Karpas-422 (cell line): ENCODE measurements at regions not wholly inside any gene's neighbourhood (a gene's known extent, or its start where the extent isn't known, plus 50 kb on each side); places are given as distances from the start of the nearest gene placed in this dataset.

ENCODE experiments used
- DNase-seq: peaks from one replicate; pipeline ENCODE4 v3.0.0-alpha.2; 2015
- H2AFZ ChIP-seq: fragments of 200-600 bp; sonication (generic); 2 replicates; pipeline ENCODE4 v1.6.1; 2014; ENCODE audit warnings: antibody characterized with exemption, low read length, mixed read lengths
- H3K27ac ChIP-seq: fragments of 200-600 bp; sonication (generic); 2 replicates; pipeline ENCODE4 v1.5.1; 2014; ENCODE audit warnings: mild to moderate bottlenecking, low read length, moderate library complexity
- H3K27me3 ChIP-seq: fragments of 200-600 bp; sonication (generic); 2 replicates; pipeline ENCODE4 v1.6.1; 2014; ENCODE audit warnings: low read length, mixed read lengths
- H3K36me3 ChIP-seq: fragments of 200-600 bp; sonication (generic); 2 replicates; pipeline ENCODE4 v1.6.1; 2014; ENCODE audit warnings: low read length, mixed read lengths; ENCODE audit not compliant: insufficient read depth
- H3K4me1 ChIP-seq: fragments of 200-600 bp; sonication (generic); 2 replicates; pipeline ENCODE4 v1.6.1; 2014; ENCODE audit warnings: mild to moderate bottlenecking, low read length, mixed read lengths
- H3K4me2 ChIP-seq: fragments of 200-600 bp; sonication (generic); 2 replicates; pipeline ENCODE4 v1.6.1; 2014; ENCODE audit warnings: low read length, low read depth, mild to moderate bottlenecking; ENCODE audit not compliant: poor library complexity, severe bottlenecking
- H3K4me3 ChIP-seq: fragments of 200-600 bp; sonication (generic); 2 replicates; pipeline ENCODE4 v1.5.1; 2014; ENCODE audit warnings: mild to moderate bottlenecking, antibody characterized with exemption, low read length, mixed read lengths
- H3K79me2 ChIP-seq: fragments of 200-600 bp; sonication (generic); 2 replicates; pipeline ENCODE4 v1.6.1; 2014; ENCODE audit warnings: mild to moderate bottlenecking, low read length, mixed read lengths
- H3K9ac ChIP-seq: fragments of 200-600 bp; sonication (generic); 2 replicates; pipeline ENCODE4 v1.6.0; 2014; ENCODE audit warnings: low read length
- H3K9me2 ChIP-seq: fragments of 200-600 bp; sonication (generic), shearing (Covaris generic); replicated peaks from 2 replicates; pipeline ENCODE4 v1.6.0; 2014; ENCODE audit warnings: mild to moderate bottlenecking, low read length, moderate library complexity; ENCODE audit not compliant: insufficient read depth
- H3K9me3 ChIP-seq: fragments of 300-700, 200-600 bp; sonication (generic); 2 replicates; pipeline ENCODE4 v1.6.1; 2014; ENCODE audit warnings: low read length, mixed read lengths
- H4K20me1 ChIP-seq: fragments of 200-600 bp; sonication (generic); 2 replicates; pipeline ENCODE4 v1.6.1; 2014; ENCODE audit warnings: mild to moderate bottlenecking, antibody characterized with exemption, low read length, low read depth; ENCODE audit not compliant: insufficient read depth

DNA sequence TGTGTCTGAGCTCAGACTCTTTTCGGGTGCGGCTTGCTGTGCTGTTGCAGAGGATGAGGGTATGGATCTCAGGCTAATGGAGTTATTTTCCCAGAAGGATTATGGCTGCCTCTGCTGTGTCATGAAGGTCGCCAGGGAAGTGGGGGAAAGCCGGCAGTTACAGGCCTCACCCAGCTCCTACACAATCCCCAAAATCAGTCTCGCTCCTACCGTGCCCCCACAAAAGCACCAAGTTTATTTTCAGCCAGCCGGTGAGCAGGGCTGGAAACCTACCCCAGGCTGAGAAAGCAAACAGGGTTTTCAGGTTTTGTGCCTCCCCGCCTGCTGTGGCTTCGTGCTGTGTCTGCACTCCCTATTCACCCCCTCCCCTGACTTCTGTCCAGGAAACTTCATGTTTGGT lies 113.3 kb downstream of the SLC24A2 start:
- H3K4me3 ChIP-seq: no peak overlapping the region
- H2AFZ ChIP-seq: no peak overlapping the region
- no peaks in the 10 kb centered on the region for H3K79me2 ChIP-seq
- H3K27me3 ChIP-seq: no peaks in the 10 kb centered on the region
- H3K9ac ChIP-seq: no peak overlapping the region
- H3K4me1 ChIP-seq: no peaks in the 10 kb centered on the region
- DNase-seq: no peak
- no peaks in the 10 kb centered on the region for H3K9me3 ChIP-seq
- H3K27ac ChIP-seq: no peak overlapping the region
- no peak overlapping the region for H3K4me2 ChIP-seq
- H3K9me2 ChIP-seq: no peaks in the 10 kb centered on the region
- no peaks in the 10 kb centered on the region for H3K36me3 ChIP-seq
- no peaks in the 10 kb centered on the region for H4K20me1 ChIP-seq

DNA sequence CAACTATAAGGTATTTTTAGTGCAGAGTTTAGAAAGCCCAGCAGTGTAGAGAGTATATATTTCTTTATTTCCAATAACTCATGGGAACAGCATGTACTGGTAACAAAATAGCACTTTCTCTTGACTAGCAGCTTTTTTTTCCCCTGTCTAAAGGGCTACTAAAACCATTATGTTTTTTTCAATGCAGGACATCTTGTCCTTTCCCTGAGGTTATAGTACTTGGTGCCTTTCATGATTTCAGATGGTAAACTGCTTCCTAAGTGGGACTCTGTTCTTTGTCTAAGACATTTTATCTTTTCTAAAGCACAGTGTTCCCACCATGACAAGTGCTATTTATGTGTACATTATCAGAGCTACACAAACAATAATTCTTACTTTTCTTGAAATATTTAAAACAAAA lies 122.3 kb downstream of the SLC24A2 start:
- H3K27ac ChIP-seq: no peak overlapping the region
- H2AFZ ChIP-seq: no peak overlapping the region
- H4K20me1 ChIP-seq: no peaks in the 10 kb centered on the region
- H3K9me2 ChIP-seq: no peaks in the 10 kb centered on the region
- no peaks in the 10 kb centered on the region for H3K4me1 ChIP-seq
- no peak overlapping the region for H3K9ac ChIP-seq
- H3K4me3 ChIP-seq: no peak overlapping the region
- H3K9me3 ChIP-seq: no peaks in the 10 kb centered on the region
- H3K79me2 ChIP-seq: no peaks in the 10 kb centered on the region
- H3K27me3 ChIP-seq: no peaks in the 10 kb centered on the region
- no peak overlapping the region for H3K4me2 ChIP-seq
- no peaks in the 10 kb centered on the region for H3K36me3 ChIP-seq
- DNase-seq: no peak

DNA sequence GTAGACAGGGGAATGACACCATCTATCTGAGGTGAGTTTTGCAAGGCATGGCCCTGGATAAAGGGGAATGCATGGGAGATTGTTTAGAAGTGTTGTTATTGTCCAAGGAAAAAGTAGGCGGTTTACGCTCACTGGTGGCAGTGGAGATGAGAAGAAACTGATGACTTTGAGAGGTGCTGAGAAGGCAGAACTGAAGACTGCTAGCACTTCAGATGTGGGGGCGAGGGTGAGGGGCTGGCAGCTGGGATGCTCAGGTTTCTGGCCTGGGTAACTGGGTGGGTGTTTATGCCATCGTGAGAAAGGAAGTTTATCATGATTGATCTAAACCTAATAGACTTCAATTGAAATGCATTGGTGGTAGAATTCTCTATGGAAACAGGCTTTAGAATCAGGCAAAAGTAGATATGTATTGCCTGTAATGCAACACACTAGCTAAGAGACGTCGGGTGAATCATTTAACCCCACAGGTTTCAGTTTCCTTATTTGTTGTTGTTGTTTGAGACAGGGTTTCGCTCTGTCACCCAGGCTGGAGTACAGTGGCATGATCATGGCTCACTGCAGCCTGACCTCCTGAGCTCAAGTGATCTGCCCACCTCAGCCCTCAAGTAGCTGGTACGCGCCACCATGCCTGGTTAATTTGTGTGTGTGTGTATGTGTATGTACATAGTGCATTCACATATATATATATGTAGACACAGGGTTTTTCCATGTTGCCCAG lies 123.5 kb downstream of the SLC24A2 start:
- Histone ChIP-seq H3K27ac (no peak overlapping the region), H3K4me3 (no peak overlapping the region), H3K79me2 (no peaks in the 10 kb centered on the region), H3K4me2 (no peak overlapping the region), H3K9me2 (no peaks in the 10 kb centered on the region), H3K9me3 (no peaks in the 10 kb centered on the region), H4K20me1 (no peaks in the 10 kb centered on the region), H3K27me3 (no peaks in the 10 kb centered on the region), H3K9ac (no peak overlapping the region), H3K36me3 (no peaks in the 10 kb centered on the region), H3K4me1 (no peaks in the 10 kb centered on the region), H2AFZ (no peak overlapping the region)
- DNase-seq: no peak

DNA sequence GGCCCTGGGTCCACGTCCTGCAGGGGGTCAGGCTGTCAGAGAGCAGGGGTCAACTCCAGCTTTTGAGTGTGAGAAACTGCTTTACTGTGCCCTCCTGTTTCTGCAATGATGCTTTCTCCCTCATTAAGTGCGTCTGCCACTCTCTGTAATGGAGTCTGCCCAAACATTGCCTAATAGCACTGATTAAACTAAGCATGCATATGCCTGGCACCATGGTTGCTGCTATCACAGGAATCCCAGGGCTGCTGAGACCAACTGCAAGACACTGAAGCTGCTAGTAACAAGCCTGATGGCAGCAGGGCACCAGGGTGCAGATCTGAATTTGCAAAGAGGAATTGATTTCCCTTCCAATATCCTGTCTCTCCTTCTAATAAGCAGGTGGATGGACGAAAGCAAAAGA lies 125.3 kb downstream of the SLC24A2 start:
- DNase-seq: no peak
- Histone ChIP-seq H3K9me2 (no peaks in the 10 kb centered on the region), H3K4me1 (no peaks in the 10 kb centered on the region), H2AFZ (no peak overlapping the region), H3K36me3 (no peaks in the 10 kb centered on the region), H3K9ac (no peak overlapping the region), H3K27ac (no peak overlapping the region), H3K27me3 (no peaks in the 10 kb centered on the region), H3K79me2 (no peaks in the 10 kb centered on the region), H3K9me3 (no peaks in the 10 kb centered on the region), H3K4me3 (no peak overlapping the region), H3K4me2 (no peak overlapping the region), H4K20me1 (no peaks in the 10 kb centered on the region)

DNA sequence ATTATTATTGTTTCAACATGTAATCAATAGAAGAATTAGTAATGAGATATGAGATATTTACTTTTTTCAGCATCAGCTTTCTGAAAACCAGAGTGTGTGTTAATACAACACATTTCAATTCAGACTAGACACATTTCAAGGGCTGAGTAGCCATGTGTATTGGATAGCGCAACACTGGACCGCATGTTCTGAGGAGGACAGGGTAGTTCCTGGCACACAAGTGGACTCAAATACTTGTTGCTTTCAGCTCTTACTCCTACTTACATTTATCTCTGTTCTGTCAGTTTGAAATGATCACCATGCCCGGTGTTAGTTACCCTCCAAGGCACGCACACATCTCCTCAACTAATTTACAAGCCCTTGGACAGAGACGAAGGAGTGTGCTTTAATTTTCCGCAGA lies 126.6 kb downstream of the SLC24A2 start:
- no peaks in the 10 kb centered on the region for H3K9me2 ChIP-seq
- no peak overlapping the region for H3K4me2 ChIP-seq
- H2AFZ ChIP-seq: no peak overlapping the region
- DNase-seq: no peak
- no peaks in the 10 kb centered on the region for H3K4me1 ChIP-seq
- H3K27ac ChIP-seq: no peak overlapping the region
- no peak overlapping the region for H3K4me3 ChIP-seq
- no peaks in the 10 kb centered on the region for H3K27me3 ChIP-seq
- H3K36me3 ChIP-seq: no peaks in the 10 kb centered on the region
- H3K9ac ChIP-seq: no peak overlapping the region
- no peaks in the 10 kb centered on the region for H3K9me3 ChIP-seq
- no peaks in the 10 kb centered on the region for H4K20me1 ChIP-seq
- no peaks in the 10 kb centered on the region for H3K79me2 ChIP-seq

DNA sequence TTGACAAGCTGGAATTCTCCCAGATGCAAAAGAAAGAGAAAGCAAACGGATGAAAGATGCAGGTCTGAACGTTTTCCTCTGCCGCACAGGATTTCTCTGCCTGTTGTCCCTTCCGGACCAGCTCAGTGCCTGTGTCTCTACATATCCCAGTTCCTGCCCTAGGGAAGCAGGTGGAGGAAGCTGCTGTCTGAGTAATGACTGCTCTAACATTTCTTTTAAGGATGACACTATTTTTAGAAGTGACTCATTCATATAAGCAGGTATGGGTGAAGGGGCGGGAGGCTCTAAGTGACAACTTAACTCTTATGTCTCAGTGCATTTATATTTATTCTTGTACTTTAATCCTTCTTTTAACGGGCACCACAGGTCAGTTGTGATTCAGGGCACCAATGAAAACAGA lies 128.8 kb downstream of the SLC24A2 start:
- H3K4me2 ChIP-seq: no peak overlapping the region
- no peak for DNase-seq
- no peaks in the 10 kb centered on the region for H3K36me3 ChIP-seq
- H3K9ac ChIP-seq: no peak overlapping the region
- no peaks in the 10 kb centered on the region for H4K20me1 ChIP-seq
- no peak overlapping the region for H3K4me3 ChIP-seq
- no peaks in the 10 kb centered on the region for H3K79me2 ChIP-seq
- no peak overlapping the region for H3K27ac ChIP-seq
- H3K4me1 ChIP-seq: no peaks in the 10 kb centered on the region
- H3K9me2 ChIP-seq: no peaks in the 10 kb centered on the region
- no peaks in the 10 kb centered on the region for H3K27me3 ChIP-seq
- H2AFZ ChIP-seq: no peak overlapping the region
- H3K9me3 ChIP-seq: no peaks in the 10 kb centered on the region

DNA sequence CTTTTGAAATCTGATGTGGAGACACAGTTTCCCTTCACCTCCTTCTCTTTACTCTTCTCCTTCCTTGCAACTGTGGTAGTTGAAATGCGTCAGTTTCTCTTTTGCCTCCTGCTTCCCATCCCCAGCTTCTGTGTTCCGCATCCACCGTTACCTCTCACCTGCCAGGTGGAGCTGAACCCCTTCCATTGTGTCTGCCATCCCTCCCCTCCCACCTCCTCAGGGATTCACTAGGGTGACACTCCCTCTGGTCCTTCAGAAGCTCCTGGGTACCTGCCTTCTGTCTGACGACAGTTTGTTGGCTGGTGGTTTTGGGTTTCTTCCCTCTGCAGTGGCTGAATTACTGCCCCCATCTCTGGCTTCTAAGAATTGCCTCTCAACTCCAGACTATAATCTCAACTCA lies 132.1 kb downstream of the SLC24A2 start:
- Histone ChIP-seq H3K4me2 (no peak overlapping the region), H3K9me2 (no peaks in the 10 kb centered on the region)
- DNase-seq: no peak

DNA sequence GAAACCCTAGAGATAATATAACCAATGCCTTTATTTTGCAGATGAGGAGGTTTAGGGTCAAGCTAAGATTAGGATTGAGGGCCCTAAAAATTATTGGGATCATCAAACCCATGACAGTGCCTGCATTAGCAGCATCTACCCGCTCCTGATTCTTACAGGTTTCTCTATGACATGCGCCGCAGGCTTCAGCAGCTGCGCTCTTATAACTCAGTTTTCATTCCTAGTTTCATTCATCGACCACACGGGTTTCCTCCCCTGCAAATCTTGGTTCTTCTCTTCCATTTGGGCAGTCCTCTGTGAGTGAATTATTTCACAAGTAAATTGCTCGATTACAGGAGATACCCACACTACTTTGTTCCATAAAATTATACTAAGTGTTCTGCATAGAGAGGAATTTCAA lies 137.2 kb downstream of the SLC24A2 start:
- Histone ChIP-seq H3K27ac (no peak overlapping the region), H3K4me2 (no peak overlapping the region), H3K9me3 (no peaks in the 10 kb centered on the region), H4K20me1 (no peaks in the 10 kb centered on the region), H3K79me2 (no peaks in the 10 kb centered on the region), H3K36me3 (no peaks in the 10 kb centered on the region), H3K4me3 (no peak overlapping the region), H3K9me2 (no peaks in the 10 kb centered on the region), H3K27me3 (no peaks in the 10 kb centered on the region), H3K9ac (no peak overlapping the region), H2AFZ (no peak overlapping the region), H3K4me1 (no peaks in the 10 kb centered on the region)
- DNase-seq: no peak

More for the DNA sequence above, 132.1 kb downstream of the SLC24A2 start:
- H3K27ac ChIP-seq: no peak overlapping the region
- no peak overlapping the region for H2AFZ ChIP-seq
- H3K9me3 ChIP-seq: no peaks in the 10 kb centered on the region
- no peak overlapping the region for H3K4me3 ChIP-seq
- H3K79me2 ChIP-seq: no peaks in the 10 kb centered on the region
- no peaks in the 10 kb centered on the region for H3K27me3 ChIP-seq
- H3K9ac ChIP-seq: no peak overlapping the region
- no peaks in the 10 kb centered on the region for H3K4me1 ChIP-seq
- H3K36me3 ChIP-seq: no peaks in the 10 kb centered on the region
- no peaks in the 10 kb centered on the region for H4K20me1 ChIP-seq

DNA sequence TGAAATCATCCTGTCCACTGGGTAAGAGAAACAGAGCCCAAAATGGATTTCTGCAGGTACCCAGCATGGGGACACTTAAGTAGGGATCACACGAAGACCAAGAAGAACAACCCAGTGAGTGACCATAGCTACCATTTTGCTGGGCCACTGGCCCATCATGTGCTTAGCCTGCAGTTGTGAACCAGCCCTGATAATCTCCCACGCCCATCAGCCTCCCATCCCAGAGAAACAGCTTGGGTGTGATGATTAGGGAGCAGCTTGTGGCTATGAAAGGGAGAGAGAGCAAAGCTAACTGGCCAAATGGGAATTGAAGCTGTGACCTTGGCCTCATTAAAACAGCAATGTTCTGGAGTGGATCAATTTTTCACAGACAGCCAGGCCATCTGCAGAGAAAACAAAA lies 138.5 kb downstream of the SLC24A2 start:
- H3K27ac ChIP-seq: no peak overlapping the region
- no peak overlapping the region for H3K9ac ChIP-seq
- no peak for DNase-seq
- no peak overlapping the region for H3K4me2 ChIP-seq
- no peaks in the 10 kb centered on the region for H3K36me3 ChIP-seq
- H3K79me2 ChIP-seq: no peaks in the 10 kb centered on the region
- no peaks in the 10 kb centered on the region for H3K9me2 ChIP-seq
- no peaks in the 10 kb centered on the region for H3K4me1 ChIP-seq
- H4K20me1 ChIP-seq: no peaks in the 10 kb centered on the region
- H3K4me3 ChIP-seq: no peak overlapping the region
- H3K9me3 ChIP-seq: no peaks in the 10 kb centered on the region
- H3K27me3 ChIP-seq: no peaks in the 10 kb centered on the region
- H2AFZ ChIP-seq: no peak overlapping the region
